HepG2 (cell line): ENCODE measurements at regions not wholly inside any gene's neighbourhood (a gene's known extent, or its start where the extent isn't known, plus 50 kb on each side); places are given as distances from the start of the nearest gene placed in this dataset.

Experiments used
- ATAC-seq: fragments of 200-7000 bp; cut with Tn5 transposase; 3 replicates; pipeline ENCODE4 v1.9.1; 2020; ENCODE audit warnings: mild to moderate bottlenecking, moderate library complexity
- BruUV-seq: library from RNA; stranded (reverse); fragments of 400-500 nt; replicated peaks from 2 replicates; lab custom pipeline; 2021; lab: Mats Ljungman, UMichigan
- CTCF ChIA-PET: fragments of 300-600 bp; formaldehyde crosslinking; extraction: SDS; loops from one replicate; lab custom pipeline; 2021; ENCODE audit warnings: low total read pairs, inconsistent platforms, low intra/inter-chr PET ratio; lab: Yijun Ruan, JAX
- POLR2A ChIA-PET: fragments of 350-600 bp; sonication (Branson Sonifier 250); formaldehyde crosslinking; loops from one replicate; lab custom pipeline; 2020; ENCODE audit warnings: antibody characterized with exemption, inconsistent platforms; lab: Yijun Ruan, JAX
- DNase-seq: peaks from one replicate; pipeline ENCODE4 v3.0.0-alpha.2; 2015; ENCODE audit warnings: low spot score
- FAIRE-seq: peaks from 3 replicates; lab custom pipeline; 2011; peaks lifted over from hg19 to GRCh38; lab: Jason Lieb, UNC
- H2AFZ ChIP-seq: one replicate; pipeline ENCODE4 v1.6.1; 2011; ENCODE audit warnings: low read length, inconsistent platforms
- H3K27ac ChIP-seq: fragments of 300-600 bp; 3 replicates; pipeline ENCODE4 v1.8.0; 2011; ENCODE audit warnings: mixed run types, mild to moderate bottlenecking, mixed read lengths, low read length, inconsistent platforms; ENCODE audit not compliant: insufficient read depth; ENCODE audit errors: extremely low read length
- H3K27me3 ChIP-seq, 2 experiments: fragments of 200-600 bp in 1 of 2; 2 replicates in 1 of 2; 3 replicates in 1 of 2; pipeline versions ENCODE4 v1.6.0 to v1.8.0; 2011; ENCODE audit warnings: low read length in 2 of 2, mild to moderate bottlenecking in 2 of 2, moderate library complexity in 2 of 2, inconsistent platforms in 1 of 2; ENCODE audit not compliant: insufficient read depth in 2 of 2, control insufficient read depth in 1 of 2
- H3K36me3 ChIP-seq, 2 experiments: fragments of 200-600 bp in 1 of 2; replicated peaks in 1 of 2; 2 replicates in 1 of 2; 3 replicates in 1 of 2; pipeline versions ENCODE4 v1.5.1 to v1.8.0; 2011; ENCODE audit warnings: low read length in 2 of 2, inconsistent platforms in 1 of 2; ENCODE audit not compliant: insufficient read depth in 2 of 2, control insufficient read depth in 1 of 2
- H3K4me1 ChIP-seq: 2 replicates; pipeline ENCODE4 v1.5.1; 2012; ENCODE audit warnings: low read length, inconsistent platforms; ENCODE audit not compliant: insufficient read depth
- H3K4me2 ChIP-seq: 2 replicates; pipeline ENCODE4 v1.6.0; 2011; ENCODE audit warnings: low read depth, low read length, inconsistent platforms
- H3K4me3 ChIP-seq, 3 experiments: fragments of 200-600 bp in 1 of 3; sonication (generic), shearing (Covaris generic) in 1 of 3; replicated peaks in 1 of 3; 2 replicates each; pipeline ENCODE4 v1.5.1; 2011 to 2016; ENCODE audit warnings: low read length in 3 of 3, inconsistent platforms in 2 of 3, low read depth in 2 of 3, mild to moderate bottlenecking in 2 of 3, control low read depth in 1 of 3, mixed read lengths in 1 of 3; ENCODE audit not compliant: insufficient read depth in 1 of 3
- H3K79me2 ChIP-seq: one replicate; pipeline ENCODE4 v1.6.1; 2011; ENCODE audit warnings: low read length, inconsistent platforms; ENCODE audit not compliant: insufficient read depth
- H3K9ac ChIP-seq: 2 replicates; pipeline ENCODE4 v1.6.0; 2011; ENCODE audit warnings: mild to moderate bottlenecking, low read depth, low read length, inconsistent platforms; ENCODE audit not compliant: insufficient read depth
- H3K9me3 ChIP-seq: 2 replicates; pipeline ENCODE4 v1.5.1; 2012; ENCODE audit warnings: mild to moderate bottlenecking, low read length
- H4K20me1 ChIP-seq: 2 replicates; pipeline ENCODE4 v1.6.0; 2011; ENCODE audit warnings: inconsistent platforms, mild to moderate bottlenecking, low read length, moderate library complexity; ENCODE audit not compliant: insufficient read depth
- ATF7-NPFF ChIP-seq: sonication (generic); formaldehyde crosslinking; IDR thresholded peaks from 2 replicates; pipeline ENCODE4 v1.8.1; 2023; ENCODE audit warnings: mild to moderate bottlenecking, low read depth, missing genetic modification reagents, moderate library complexity
- EZH2 ChIP-seq: conservative IDR thresholded peaks from 2 replicates; pipeline ENCODE4 v1.6.1; 2012; ENCODE audit warnings: mild to moderate bottlenecking, low read depth, low read length, moderate library complexity
- SP4 ChIP-seq: sonication (generic); formaldehyde crosslinking; IDR thresholded peaks from 2 replicates; pipeline ENCODE4 v1.8.1; 2023; ENCODE audit warnings: mild to moderate bottlenecking, missing genetic modification reagents
- ZC3H4 ChIP-seq: sonication (generic); formaldehyde crosslinking; IDR thresholded peaks from 2 replicates; pipeline ENCODE4 v1.4.0; 2020; ENCODE audit warnings: missing genetic modification reagents, borderline replicate concordance
- ZFP36 ChIP-seq: fragments of 150-350 bp; IDR thresholded peaks from 2 replicates; pipeline ENCODE4 v1.6.1; 2018; ENCODE audit warnings: borderline replicate concordance, low read length, low read depth; ENCODE audit not compliant: partially characterized antibody
- ZNF263 ChIP-seq: sonication (generic); formaldehyde crosslinking; IDR thresholded peaks from 2 replicates; pipeline ENCODE4 v1.4.0; 2020; ENCODE audit warnings: missing genetic modification reagents
- ZNF367 ChIP-seq: sonication (generic); formaldehyde crosslinking; IDR thresholded peaks from 2 replicates; pipeline ENCODE4 v1.4.0; 2020; ENCODE audit warnings: missing genetic modification reagents, borderline replicate concordance
- ZNF670 ChIP-seq: sonication (generic); formaldehyde crosslinking; IDR thresholded peaks from 2 replicates; pipeline ENCODE4 v1.8.0; 2022; ENCODE audit warnings: mild to moderate bottlenecking, missing genetic modification reagents, borderline replicate concordance
- WGBS: methylation state at CpG from one replicate; pipeline ENCODE4 v1.1.6; 2017; ENCODE audit warnings: low lambda C conversion rate; 5-methylcytosine and 5-hydroxymethylcytosine counted together
- in situ Hi-C: cut with HindIII; loops from 2 replicates; pipeline ENCODE4 v1.10.0; 2017; ENCODE audit warnings: low pct_unique_long_range_greater_than_20kb; ENCODE audit not compliant: extremely low pct_ligation_motif_present
- intact Hi-C: fragments of 100-400 bp; cut with micrococcal nuclease; formaldehyde crosslinking; loops from one replicate; pipeline ENCODE4 v1.10.0; 2022; ENCODE audit not compliant: unreplicated experiment
- TF ChIP-seq, protein P1 (sequence below): sonication (generic); formaldehyde crosslinking; IDR thresholded peaks from 2 replicates; pipeline ENCODE4 v1.8.0; 2022; ENCODE audit warnings: mild to moderate bottlenecking, missing genetic modification reagents, moderate library complexity
- TF ChIP-seq, protein P2 (sequence below): sonication (generic); formaldehyde crosslinking; IDR thresholded peaks from 2 replicates; pipeline ENCODE4 v1.4.0; 2020; ENCODE audit warnings: missing genetic modification reagents, borderline replicate concordance
- TF ChIP-seq, protein P3 (sequence below): sonication (generic); formaldehyde crosslinking; IDR thresholded peaks from 2 replicates; pipeline ENCODE4 v1.5.0; 2020; ENCODE audit warnings: missing genetic modification reagents
- TF ChIP-seq, protein P4 (sequence below): sonication (generic); formaldehyde crosslinking; IDR thresholded peaks from 2 replicates; pipeline ENCODE4 v1.4.0; 2020; ENCODE audit warnings: missing genetic modification reagents, mild to moderate bottlenecking, borderline replicate concordance
- TF ChIP-seq, protein P5 (sequence below): sonication (generic); formaldehyde crosslinking; IDR thresholded peaks from 2 replicates; pipeline ENCODE4 v1.4.0; 2020; ENCODE audit warnings: mild to moderate bottlenecking, missing genetic modification reagents
- TF ChIP-seq, protein P6 (sequence below): IDR thresholded peaks from 2 replicates; pipeline ENCODE4 v1.6.1; 2016; ENCODE audit warnings: control low read depth

DNA sequence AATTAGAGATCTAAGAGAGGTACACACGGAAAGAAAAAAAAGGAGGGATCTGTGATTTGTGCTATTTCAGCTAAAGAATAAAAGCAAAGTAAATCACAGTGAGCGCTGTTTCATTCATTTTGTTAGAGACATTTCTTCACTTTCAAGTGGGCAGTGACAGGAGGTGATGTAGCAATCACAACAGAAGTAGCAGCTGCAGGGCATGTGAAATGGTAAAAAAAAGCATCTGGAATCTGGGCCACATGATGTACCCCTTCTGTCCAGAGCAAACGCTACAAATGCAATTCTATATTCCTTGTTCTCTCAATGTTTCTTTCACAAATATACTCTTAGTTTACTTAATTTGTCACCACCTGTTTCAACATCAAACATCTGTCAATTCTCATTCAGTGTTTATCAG, 786.5 kb downstream of the LRRIQ3 start:
- no peak overlapping the region for H3K9ac ChIP-seq
- no peak overlapping the region for H3K4me2 ChIP-seq
- no peaks in the 10 kb centered on the region for H3K4me1 ChIP-seq
- POLR2A ChIA-PET = no interaction called here
- no TSS peak for BruUV-seq
- in situ Hi-C loops = no loop called here
- no peak overlapping the region for H2AFZ ChIP-seq
- FAIRE-seq = no peak
- peaks cover 75% of the 10 kb centered on the region for H3K9me3 ChIP-seq
- no peak for TF ChIP-seq EZH2
- TF ChIP-seq, protein P1, sequence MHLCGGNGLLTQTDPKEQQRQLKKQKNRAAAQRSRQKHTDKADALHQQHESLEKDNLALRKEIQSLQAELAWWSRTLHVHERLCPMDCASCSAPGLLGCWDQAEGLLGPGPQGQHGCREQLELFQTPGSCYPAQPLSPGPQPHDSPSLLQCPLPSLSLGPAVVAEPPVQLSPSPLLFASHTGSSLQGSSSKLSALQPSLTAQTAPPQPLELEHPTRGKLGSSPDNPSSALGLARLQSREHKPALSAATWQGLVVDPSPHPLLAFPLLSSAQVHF (CRISPR knock-in tag) = no peak
- TF ChIP-seq, all 625 proteins: peak for 0
- ATAC-seq (no peak), DNase-seq (no peak)
- Histone ChIP-seq H3K27me3 (no peaks in the 10 kb centered on the region), H3K36me3 (no peaks in the 10 kb centered on the region), H3K4me3 (no peak overlapping the region), H3K79me2 (no peaks in the 10 kb centered on the region), H4K20me1 (no peaks in the 10 kb centered on the region), H3K27ac (no peak overlapping the region)
- 27% methylated on average over 3 of the region's 3 CpGs for WGBS
- CTCF ChIA-PET = no interaction called here
- intact Hi-C loops = no loop called here

DNA sequence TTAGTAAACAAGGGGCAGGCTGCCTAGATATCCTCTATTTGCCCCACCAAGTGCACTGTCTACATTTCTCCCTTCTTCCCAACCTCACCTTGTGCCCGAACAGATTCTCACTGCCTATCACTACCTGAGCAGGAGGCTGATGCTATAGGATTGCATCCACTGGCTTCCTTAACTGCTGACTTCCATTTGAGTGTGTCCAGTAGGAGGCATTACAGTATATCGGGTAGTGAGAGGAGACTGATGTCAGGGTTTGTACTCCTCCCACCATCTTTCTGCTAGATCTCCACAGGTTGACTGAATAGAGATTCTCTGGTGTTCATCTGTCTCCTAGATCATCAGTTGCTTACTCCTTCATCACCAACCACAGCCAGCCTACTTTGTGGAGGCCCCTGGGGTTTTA, 796.3 kb downstream of the LRRIQ3 start:
- H3K4me2 ChIP-seq = no peak overlapping the region
- ATAC-seq (no peak), DNase-seq (no peak), FAIRE-seq (no peak)
- H4K20me1 ChIP-seq = no peaks in the 10 kb centered on the region
- no peaks in the 10 kb centered on the region for H3K4me1 ChIP-seq
- BruUV-seq = no TSS peak
- CTCF ChIA-PET = no interaction called here
- POLR2A ChIA-PET = no interaction called here
- no peak overlapping the region for H2AFZ ChIP-seq
- H3K9me3 ChIP-seq = peaks cover 77% of the 10 kb centered on the region
- no peak overlapping the region for H3K4me3 ChIP-seq
- H3K79me2 ChIP-seq = no peaks in the 10 kb centered on the region
- in situ Hi-C loops (no loop called here), intact Hi-C loops (no loop called here)
- WGBS = 23% methylated on average over 2 of the region's 2 CpGs
- no peaks in the 10 kb centered on the region for H3K36me3 ChIP-seq
- H3K27ac ChIP-seq = no peak overlapping the region
- no peaks in the 10 kb centered on the region for H3K27me3 ChIP-seq
- H3K9ac ChIP-seq = no peak overlapping the region
- TF ChIP-seq, protein P2, sequence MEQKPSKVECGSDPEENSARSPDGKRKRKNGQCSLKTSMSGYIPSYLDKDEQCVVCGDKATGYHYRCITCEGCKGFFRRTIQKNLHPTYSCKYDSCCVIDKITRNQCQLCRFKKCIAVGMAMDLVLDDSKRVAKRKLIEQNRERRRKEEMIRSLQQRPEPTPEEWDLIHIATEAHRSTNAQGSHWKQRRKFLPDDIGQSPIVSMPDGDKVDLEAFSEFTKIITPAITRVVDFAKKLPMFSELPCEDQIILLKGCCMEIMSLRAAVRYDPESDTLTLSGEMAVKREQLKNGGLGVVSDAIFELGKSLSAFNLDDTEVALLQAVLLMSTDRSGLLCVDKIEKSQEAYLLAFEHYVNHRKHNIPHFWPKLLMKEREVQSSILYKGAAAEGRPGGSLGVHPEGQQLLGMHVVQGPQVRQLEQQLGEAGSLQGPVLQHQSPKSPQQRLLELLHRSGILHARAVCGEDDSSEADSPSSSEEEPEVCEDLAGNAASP = no peak
- no peak for TF ChIP-seq SP4
- TF ChIP-seq ZFP36 = no peak
- TF ChIP-seq ZC3H4 = no peak
- TF ChIP-seq, protein P3, sequence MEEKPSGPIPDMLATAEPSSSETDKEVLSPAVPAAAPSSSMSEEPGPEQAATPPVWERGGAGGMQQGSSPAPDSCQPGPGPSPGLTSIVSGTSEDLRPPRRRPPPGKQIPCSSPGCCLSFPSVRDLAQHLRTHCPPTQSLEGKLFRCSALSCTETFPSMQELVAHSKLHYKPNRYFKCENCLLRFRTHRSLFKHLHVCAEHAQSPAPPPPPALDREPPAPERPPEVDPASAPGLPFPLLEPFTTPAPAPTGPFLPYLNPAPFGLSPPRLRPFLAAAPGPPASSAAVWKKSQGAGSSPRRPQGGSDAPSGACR (CRISPR knock-in tag) = no peak
- TF ChIP-seq, protein P4, sequence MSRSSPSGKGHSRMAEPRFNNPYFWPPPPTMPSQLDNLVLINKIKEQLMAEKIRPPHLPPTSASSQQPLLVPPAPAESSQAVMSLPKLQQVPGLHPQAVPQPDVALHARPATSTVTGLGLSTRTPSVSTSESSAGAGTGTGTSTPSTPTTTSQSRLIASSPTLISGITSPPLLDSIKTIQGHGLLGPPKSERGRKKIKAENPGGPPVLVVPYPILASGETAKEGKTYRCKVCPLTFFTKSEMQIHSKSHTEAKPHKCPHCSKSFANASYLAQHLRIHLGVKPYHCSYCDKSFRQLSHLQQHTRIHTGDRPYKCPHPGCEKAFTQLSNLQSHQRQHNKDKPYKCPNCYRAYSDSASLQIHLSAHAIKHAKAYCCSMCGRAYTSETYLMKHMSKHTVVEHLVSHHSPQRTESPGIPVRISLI = no peak
- TF ChIP-seq, protein P5, sequence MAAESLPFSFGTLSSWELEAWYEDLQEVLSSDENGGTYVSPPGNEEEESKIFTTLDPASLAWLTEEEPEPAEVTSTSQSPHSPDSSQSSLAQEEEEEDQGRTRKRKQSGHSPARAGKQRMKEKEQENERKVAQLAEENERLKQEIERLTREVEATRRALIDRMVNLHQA (CRISPR knock-in tag) = no peak
- TF ChIP-seq ZNF367 (CRISPR knock-in tag) = no peak
- TF ChIP-seq, protein P6, sequence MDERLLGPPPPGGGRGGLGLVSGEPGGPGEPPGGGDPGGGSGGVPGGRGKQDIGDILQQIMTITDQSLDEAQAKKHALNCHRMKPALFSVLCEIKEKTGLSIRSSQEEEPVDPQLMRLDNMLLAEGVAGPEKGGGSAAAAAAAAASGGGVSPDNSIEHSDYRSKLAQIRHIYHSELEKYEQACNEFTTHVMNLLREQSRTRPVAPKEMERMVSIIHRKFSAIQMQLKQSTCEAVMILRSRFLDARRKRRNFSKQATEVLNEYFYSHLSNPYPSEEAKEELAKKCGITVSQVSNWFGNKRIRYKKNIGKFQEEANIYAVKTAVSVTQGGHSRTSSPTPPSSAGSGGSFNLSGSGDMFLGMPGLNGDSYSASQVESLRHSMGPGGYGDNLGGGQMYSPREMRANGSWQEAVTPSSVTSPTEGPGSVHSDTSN = no peak
- TF ChIP-seq ATF7-NPFF (CRISPR knock-in tag) = no peak
- no peak for TF ChIP-seq ZNF670 (CRISPR knock-in tag)
- no peak for TF ChIP-seq ZNF263 (CRISPR knock-in tag)
